RPMI8226 (cell line): ENCODE measurements at regions not wholly inside any gene's neighbourhood (a gene's known extent, or its start where the extent isn't known, plus 50 kb on each side); places are given as distances from the start of the nearest gene placed in this dataset.

Experiments
- DNase-seq: peaks from one replicate; pipeline ENCODE4 v3.0.0-alpha.2; 2015

DNA sequence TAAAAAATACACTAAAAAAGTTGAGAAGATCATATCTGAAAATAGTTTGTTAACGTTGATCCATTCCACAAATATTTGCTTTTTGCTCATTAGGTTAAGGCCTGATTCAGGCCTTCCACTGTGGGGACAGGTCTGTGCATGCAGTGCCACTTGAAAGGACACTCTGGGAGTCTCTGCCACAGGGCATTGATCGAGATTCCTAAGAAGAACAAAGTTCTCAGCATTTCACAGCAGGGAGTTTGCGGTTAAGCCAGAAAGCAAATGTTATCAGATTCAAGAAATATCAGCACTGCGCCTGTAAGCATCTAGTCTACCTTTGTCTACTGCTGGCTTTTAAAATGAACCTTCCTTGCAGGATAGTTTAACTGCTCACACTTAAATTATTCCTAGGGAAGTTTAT is 62.2 kb upstream of the TNIP3 start:
- DNase-seq, result no peak

- DNase-seq, result no peak
Observed at GRCh38 chr4:121221608-121222007, 57.5 kb upstream of the TNIP3 start.

- no peak for DNase-seq
Observed at GRCh38 chr4:121221201-121221600, 57.1 kb upstream of the TNIP3 start.

DNA sequence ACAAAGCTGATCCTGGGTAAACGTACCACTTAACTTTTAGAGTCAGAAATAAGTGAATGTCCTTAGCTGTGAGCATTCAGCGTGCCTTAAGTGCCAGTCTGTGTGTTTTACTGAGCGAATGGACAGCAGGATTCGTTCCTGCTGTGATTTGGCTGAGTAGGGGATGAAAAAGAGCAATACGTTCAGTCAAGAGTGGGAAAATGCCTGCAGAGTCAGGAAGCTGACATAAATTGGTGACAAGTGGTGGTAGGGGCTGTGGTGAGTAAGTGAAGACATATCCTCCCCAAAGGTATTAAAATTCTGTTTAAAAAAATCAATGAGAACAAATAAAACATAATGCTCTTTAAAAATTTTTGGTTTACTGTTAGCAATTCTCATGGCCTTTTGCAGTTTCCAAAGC is 56.6 kb upstream of the TNIP3 start:
- no peak for DNase-seq

DNA sequence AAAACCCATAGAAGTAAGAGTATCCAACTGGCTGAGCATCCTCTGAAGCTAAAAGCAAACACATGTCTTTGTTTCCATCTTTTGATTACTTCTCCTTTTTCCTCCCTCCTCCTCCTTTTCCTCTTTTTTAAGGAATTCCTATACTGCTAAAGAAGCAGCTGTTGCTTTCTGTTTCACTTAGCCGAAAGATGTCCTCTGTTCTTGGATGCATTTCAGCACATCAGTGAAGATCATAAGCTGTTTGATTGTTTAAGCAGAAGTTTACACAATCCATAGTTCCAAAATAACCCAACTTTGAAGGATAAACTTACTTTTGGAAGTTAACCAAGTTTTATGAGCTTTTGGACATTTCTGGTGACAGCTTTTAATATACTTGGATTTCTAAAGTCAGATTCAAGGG is 55.1 kb upstream of the TNIP3 start:
- DNase-seq, result no peak

- DNase-seq, result no peak
Observed at GRCh38 chr4:121217351-121217750, 53.2 kb upstream of the TNIP3 start.

GRCh38 chr4:121216461-121216860 is 52.3 kb upstream of the TNIP3 start:
- DNase-seq, result no peak

GRCh38 chr4:121213940-121214339 is 49.8 kb upstream of the TNIP3 start:
- DNase-seq, result no peak
